Muscle layer of duodenum (tissue), 2 donors: ENCODE measurements at regions not wholly inside any gene's neighbourhood (a gene's known extent, or its start where the extent isn't known, plus 50 kb on each side); places are given as distances from the start of the nearest gene placed in this dataset.

Experiments
- H3K27ac ChIP-seq: one replicate; pipeline ENCODE4 v1.7.0; 2013; ENCODE audit warnings: mild to moderate bottlenecking, low read length
- H3K27me3 ChIP-seq: one replicate; pipeline ENCODE4 v1.7.0; 2013; ENCODE audit warnings: low read depth, mild to moderate bottlenecking, control low read depth, low read length
- H3K36me3 ChIP-seq, 2 donors: one replicate each; pipeline ENCODE4 v1.7.0; 2013; ENCODE audit warnings: low read length in 2 of 2, control low read depth in 1 of 2, mild to moderate bottlenecking in 1 of 2; ENCODE audit not compliant: insufficient read depth in 2 of 2, control insufficient read depth in 1 of 2
- H3K4me1 ChIP-seq, 2 donors: one replicate each; pipeline ENCODE4 v1.7.0; 2013; ENCODE audit warnings: low read length in 2 of 2, mild to moderate bottlenecking in 2 of 2, control low read depth in 1 of 2, moderate library complexity in 1 of 2; ENCODE audit not compliant: insufficient read depth in 2 of 2, control insufficient read depth in 1 of 2
- H3K4me3 ChIP-seq, 2 donors: one replicate each; pipeline ENCODE4 v1.7.0; 2013; ENCODE audit warnings: low read length in 2 of 2, low read depth in 1 of 2, mild to moderate bottlenecking in 1 of 2
- H3K9me3 ChIP-seq, 2 donors: one replicate each; pipeline ENCODE4 v1.7.0; 2013; ENCODE audit warnings: low read length in 2 of 2, control low read depth in 1 of 2, mild to moderate bottlenecking in 1 of 2; ENCODE audit not compliant: control insufficient read depth in 1 of 2
- donor health status: healthy.

- H3K36me3 ChIP-seq: no peaks in the 10 kb centered on the region
- H3K9me3 ChIP-seq: no peaks in the 10 kb centered on the region
- no peak overlapping the region for H3K27ac ChIP-seq
- no peaks in the 10 kb centered on the region for H3K4me1 ChIP-seq
- H3K27me3 ChIP-seq: no peaks in the 10 kb centered on the region
- no peak overlapping the region for H3K4me3 ChIP-seq
These were observed 187.5 kb downstream of the AHR start for GRCh38 chr7:17485904-17486303.

GRCh38 chr7:17486835-17487234, 188.4 kb downstream of the AHR start:
- H3K27ac ChIP-seq: no peak overlapping the region
- H3K4me1 ChIP-seq: no peaks in the 10 kb centered on the region
- H3K36me3 ChIP-seq: no peaks in the 10 kb centered on the region
- no peaks in the 10 kb centered on the region for H3K9me3 ChIP-seq
- H3K4me3 ChIP-seq: no peak overlapping the region
- H3K27me3 ChIP-seq: no peaks in the 10 kb centered on the region

- Histone ChIP-seq H3K27me3 (no peaks in the 10 kb centered on the region), H3K4me3 (no peak overlapping the region), H3K27ac (no peak overlapping the region), H3K9me3 (no peaks in the 10 kb centered on the region), H3K36me3 (no peaks in the 10 kb centered on the region), H3K4me1 (no peaks in the 10 kb centered on the region)
These were observed 188.9 kb downstream of the AHR start for GRCh38 chr7:17487343-17487742.

- Histone ChIP-seq H3K27me3 (no peaks in the 10 kb centered on the region), H3K36me3 (no peaks in the 10 kb centered on the region), H3K4me1 (no peaks in the 10 kb centered on the region), H3K4me3 (no peak overlapping the region), H3K9me3 (no peaks in the 10 kb centered on the region), H3K27ac (no peak overlapping the region)
These were observed 190.4 kb downstream of the AHR start for GRCh38 chr7:17488829-17489228.

- H3K4me3 ChIP-seq: no peak overlapping the region
- H3K4me1 ChIP-seq: no peaks in the 10 kb centered on the region
- no peaks in the 10 kb centered on the region for H3K27me3 ChIP-seq
- no peaks in the 10 kb centered on the region for H3K9me3 ChIP-seq
- no peaks in the 10 kb centered on the region for H3K36me3 ChIP-seq
- no peak overlapping the region for H3K27ac ChIP-seq
These were observed 191.5 kb downstream of the AHR start for GRCh38 chr7:17489961-17490360.

GRCh38 chr7:17490825-17491224, 192.4 kb downstream of the AHR start:
- no peak overlapping the region for H3K4me3 ChIP-seq
- no peaks in the 10 kb centered on the region for H3K9me3 ChIP-seq
- H3K27ac ChIP-seq: no peak overlapping the region
- no peaks in the 10 kb centered on the region for H3K4me1 ChIP-seq
- no peaks in the 10 kb centered on the region for H3K27me3 ChIP-seq
- no peaks in the 10 kb centered on the region for H3K36me3 ChIP-seq

GRCh38 chr7:17492437-17492836, 194.0 kb downstream of the AHR start:
- H3K36me3 ChIP-seq: no peaks in the 10 kb centered on the region
- H3K27ac ChIP-seq: no peak overlapping the region
- H3K4me1 ChIP-seq: no peaks in the 10 kb centered on the region
- no peaks in the 10 kb centered on the region for H3K9me3 ChIP-seq
- no peak overlapping the region for H3K4me3 ChIP-seq
- H3K27me3 ChIP-seq: no peaks in the 10 kb centered on the region

GRCh38 chr7:17493446-17493845, 195.0 kb downstream of the AHR start:
- Histone ChIP-seq H3K9me3 (no peaks in the 10 kb centered on the region), H3K27ac (no peak overlapping the region), H3K27me3 (no peaks in the 10 kb centered on the region), H3K36me3 (no peaks in the 10 kb centered on the region), H3K4me1 (no peaks in the 10 kb centered on the region), H3K4me3 (no peak overlapping the region)

- no peaks in the 10 kb centered on the region for H3K27me3 ChIP-seq
- H3K9me3 ChIP-seq: no peaks in the 10 kb centered on the region
- H3K4me3 ChIP-seq: no peak overlapping the region
- no peak overlapping the region for H3K27ac ChIP-seq
- no peaks in the 10 kb centered on the region for H3K36me3 ChIP-seq
- no peaks in the 10 kb centered on the region for H3K4me1 ChIP-seq
These were observed 197.4 kb downstream of the AHR start for GRCh38 chr7:17495655-17496394.

GRCh38 chr7:17497136-17497535, 198.7 kb downstream of the AHR start:
- Histone ChIP-seq H3K27me3 (no peaks in the 10 kb centered on the region), H3K9me3 (no peaks in the 10 kb centered on the region), H3K4me1 (peaks cover 0 to 2% of the 10 kb centered on the region in 2 donors), H3K4me3 (no peak overlapping the region), H3K36me3 (no peaks in the 10 kb centered on the region), H3K27ac (no peak overlapping the region)

GRCh38 chr7:17497549-17498167, 199.2 kb downstream of the AHR start:
- Histone ChIP-seq H3K27me3 (no peaks in the 10 kb centered on the region), H3K36me3 (no peaks in the 10 kb centered on the region), H3K27ac (no peak overlapping the region), H3K9me3 (no peaks in the 10 kb centered on the region), H3K4me1 (peaks cover 0 to 4% of the 10 kb centered on the region in 2 donors), H3K4me3 (no peak overlapping the region)

- Histone ChIP-seq H3K4me1 (peaks cover 0 to 4% of the 10 kb centered on the region in 2 donors), H3K9me3 (no peaks in the 10 kb centered on the region), H3K27me3 (no peaks in the 10 kb centered on the region), H3K4me3 (no peak overlapping the region), H3K36me3 (no peaks in the 10 kb centered on the region), H3K27ac (no peak overlapping the region)
These were observed 199.8 kb downstream of the AHR start for GRCh38 chr7:17498230-17498629.
